Uterus (tissue), 3 donors: ENCODE measurements at regions not wholly inside any gene's neighbourhood (a gene's known extent, or its start where the extent isn't known, plus 50 kb on each side); places are given as distances from the start of the nearest gene placed in this dataset.

Source experiments
- DNase-seq, 2 donors: peaks; one replicate each; pipeline ENCODE4 v3.0.0-alpha.2; 2019 to 2020
- H3K27ac ChIP-seq, 2 donors: fragments of 200-600 bp; sonication (generic); 1 replicate in 1 of 2; 2 replicates in 1 of 2; pipeline ENCODE4 v1.5.1; 2016 to 2018
- H3K27me3 ChIP-seq, 2 donors: fragments of 200-600 bp; sonication (generic); one replicate each; pipeline ENCODE4 v1.5.1; 2018 to 2019; ENCODE audit warnings: control low read depth in 1 of 2
- H3K36me3 ChIP-seq, 2 donors: fragments of 200-600 bp; sonication (generic); one replicate each; pipeline ENCODE4 v1.5.1; 2019; ENCODE audit warnings: control low read depth in 1 of 2
- H3K4me1 ChIP-seq, 2 donors: fragments of 200-600 bp; sonication (generic); one replicate each; pipeline ENCODE4 v1.5.1; 2018 to 2019; ENCODE audit warnings: control low read depth in 1 of 2
- H3K4me3 ChIP-seq, 2 donors: fragments of 200-600 bp; sonication (generic); 1 replicate in 1 of 2; 2 replicates in 1 of 2; pipeline ENCODE4 v1.5.1; 2018 to 2019; ENCODE audit warnings: mild to moderate bottlenecking in 1 of 2
- H3K9me3 ChIP-seq, 2 donors: fragments of 200-600 bp; sonication (generic); one replicate each; pipeline ENCODE4 v1.5.1; 2019; ENCODE audit warnings: control low read depth in 1 of 2
- POLR2A ChIP-seq, 2 donors: fragments of 450-650 bp; IDR thresholded peaks; one replicate each; pipeline ENCODE4 v1.6.1; 2016; ENCODE audit warnings: antibody characterized with exemption in 2 of 2, mild to moderate bottlenecking in 1 of 2, moderate library complexity in 1 of 2
- intact Hi-C: fragments of 100-400 bp; cut with DNase I; formaldehyde crosslinking; loops from one replicate; pipeline ENCODE4 v1.15.1; 2023; ENCODE audit warnings: low total_unique reads
- TF ChIP-seq, protein P1 (sequence below), 4 experiments: fragments of 200-600 bp in 2 of 4; fragments of 450-650 bp in 2 of 4; sonication (generic) in 2 of 4; IDR thresholded peaks; one replicate each; pipeline ENCODE4 v1.5.1; 2016 to 2019; ENCODE audit warnings: antibody characterized with exemption in 4 of 4, mild to moderate bottlenecking in 2 of 4, moderate library complexity in 1 of 4
- donor health status: DM: yes; HTN: yes; CAD: no.

DNA sequence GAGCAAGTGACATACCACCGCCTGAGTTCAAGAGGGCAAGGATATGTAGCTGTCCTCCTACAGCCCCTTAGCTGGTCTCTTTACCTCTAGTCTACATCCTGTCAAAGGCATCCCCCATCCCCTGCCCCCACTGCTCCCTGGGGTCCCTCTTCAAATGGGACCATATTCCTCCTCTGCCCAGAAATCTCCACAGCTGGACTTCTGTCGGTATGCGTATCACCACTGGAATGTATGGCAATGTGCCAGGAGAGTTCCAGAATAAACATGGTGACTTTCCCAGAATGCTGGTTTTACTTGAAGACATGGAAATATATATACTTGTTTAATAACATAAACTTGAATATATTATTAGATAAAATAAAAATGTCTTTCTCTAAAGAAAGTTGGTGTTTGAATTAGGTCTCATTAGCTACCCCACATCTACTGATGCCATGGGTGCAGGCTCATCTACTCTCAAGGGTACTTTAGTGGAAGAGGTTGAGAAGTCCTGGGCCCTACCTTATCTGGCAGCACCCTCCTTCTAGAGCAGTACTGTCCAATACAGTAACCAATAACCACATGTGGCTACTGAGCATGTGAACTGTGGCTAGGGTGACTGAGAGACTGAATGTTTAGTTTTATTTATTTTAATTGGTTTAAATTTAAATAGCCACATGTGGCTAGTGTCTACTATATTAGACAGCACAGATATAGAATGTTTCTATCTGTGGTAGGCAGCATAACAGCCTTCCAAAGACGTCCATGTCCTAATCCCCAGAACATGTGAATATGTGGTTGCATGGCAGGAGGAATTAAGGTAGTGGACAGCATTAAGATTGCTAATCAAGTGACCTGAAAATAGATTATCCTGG is 181.7 kb upstream of the SLC30A5 start:
- no peaks in the 10 kb centered on the region for H3K9me3 ChIP-seq
- DNase-seq = no peak
- H3K4me1 ChIP-seq = no peaks in the 10 kb centered on the region
- H3K36me3 ChIP-seq = no peaks in the 10 kb centered on the region
- intact Hi-C loops = no loop called here
- H3K4me3 ChIP-seq = no peak overlapping the region
- no peaks in the 10 kb centered on the region for H3K27me3 ChIP-seq
- no peak overlapping the region for H3K27ac ChIP-seq
- TF ChIP-seq POLR2A (IDR thresholded peaks at IDR 0.05) = no peak
- TF ChIP-seq, protein P1, sequence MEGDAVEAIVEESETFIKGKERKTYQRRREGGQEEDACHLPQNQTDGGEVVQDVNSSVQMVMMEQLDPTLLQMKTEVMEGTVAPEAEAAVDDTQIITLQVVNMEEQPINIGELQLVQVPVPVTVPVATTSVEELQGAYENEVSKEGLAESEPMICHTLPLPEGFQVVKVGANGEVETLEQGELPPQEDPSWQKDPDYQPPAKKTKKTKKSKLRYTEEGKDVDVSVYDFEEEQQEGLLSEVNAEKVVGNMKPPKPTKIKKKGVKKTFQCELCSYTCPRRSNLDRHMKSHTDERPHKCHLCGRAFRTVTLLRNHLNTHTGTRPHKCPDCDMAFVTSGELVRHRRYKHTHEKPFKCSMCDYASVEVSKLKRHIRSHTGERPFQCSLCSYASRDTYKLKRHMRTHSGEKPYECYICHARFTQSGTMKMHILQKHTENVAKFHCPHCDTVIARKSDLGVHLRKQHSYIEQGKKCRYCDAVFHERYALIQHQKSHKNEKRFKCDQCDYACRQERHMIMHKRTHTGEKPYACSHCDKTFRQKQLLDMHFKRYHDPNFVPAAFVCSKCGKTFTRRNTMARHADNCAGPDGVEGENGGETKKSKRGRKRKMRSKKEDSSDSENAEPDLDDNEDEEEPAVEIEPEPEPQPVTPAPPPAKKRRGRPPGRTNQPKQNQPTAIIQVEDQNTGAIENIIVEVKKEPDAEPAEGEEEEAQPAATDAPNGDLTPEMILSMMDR (IDR thresholded peaks at IDR 0.05) = no peak

DNA sequence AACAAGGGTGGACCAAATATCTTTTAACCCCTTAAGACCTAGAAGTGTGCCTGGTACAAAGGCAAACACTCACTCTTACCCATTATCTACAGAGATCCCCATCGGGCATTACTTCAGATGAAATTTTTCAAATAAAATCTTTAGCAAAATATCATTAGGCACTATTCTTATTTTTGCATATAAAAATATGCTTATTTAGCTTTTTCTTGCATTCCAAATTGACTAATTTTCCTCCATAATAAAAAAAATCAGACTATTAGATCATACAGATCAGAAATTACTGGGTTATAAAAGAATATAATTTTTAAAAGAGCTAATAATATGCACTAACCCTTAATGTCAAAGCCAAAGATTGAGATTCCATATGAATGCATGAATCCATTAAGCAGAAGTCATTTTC is 178.7 kb upstream of the SLC30A5 start:
- Histone ChIP-seq H3K36me3 (no peaks in the 10 kb centered on the region), H3K4me1 (no peaks in the 10 kb centered on the region), H3K9me3 (no peaks in the 10 kb centered on the region), H3K27me3 (no peaks in the 10 kb centered on the region), H3K4me3 (no peak overlapping the region), H3K27ac (no peak overlapping the region)
- no peak for DNase-seq
- intact Hi-C loops = no loop called here
- TF ChIP-seq POLR2A (IDR thresholded peaks at IDR 0.05) = no peak
- TF ChIP-seq, protein P1 (IDR thresholded peaks at IDR 0.05) = no peak

DNA sequence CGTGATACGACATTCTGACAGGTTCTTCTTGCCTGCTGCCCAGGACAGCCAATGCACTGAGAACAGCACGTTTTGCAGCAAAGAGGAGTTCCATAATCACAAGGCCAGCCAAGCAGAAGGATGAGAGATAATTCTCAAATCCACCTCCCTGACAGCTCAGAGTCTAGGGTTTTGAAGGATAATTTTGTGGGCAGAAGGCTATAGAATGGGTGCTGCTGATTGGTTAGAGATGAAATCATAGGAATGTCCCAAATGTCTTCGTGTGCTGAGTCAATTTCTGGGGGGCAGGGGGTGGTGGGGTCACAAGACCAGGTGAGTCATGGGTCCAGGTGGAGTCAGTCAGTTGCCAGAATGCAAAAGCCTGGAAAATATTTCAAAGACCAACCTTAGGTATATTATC is 175.5 kb upstream of the SLC30A5 start:
- DNase-seq = no peak
- Histone ChIP-seq H3K27ac (no peak overlapping the region), H3K4me3 (no peak overlapping the region), H3K4me1 (no peaks in the 10 kb centered on the region), H3K36me3 (no peaks in the 10 kb centered on the region), H3K27me3 (no peaks in the 10 kb centered on the region), H3K9me3 (no peaks in the 10 kb centered on the region)
- intact Hi-C loops = no loop called here
- no peak for TF ChIP-seq POLR2A (IDR thresholded peaks at IDR 0.05)
- TF ChIP-seq, protein P1 (IDR thresholded peaks at IDR 0.05) = no peak

DNA sequence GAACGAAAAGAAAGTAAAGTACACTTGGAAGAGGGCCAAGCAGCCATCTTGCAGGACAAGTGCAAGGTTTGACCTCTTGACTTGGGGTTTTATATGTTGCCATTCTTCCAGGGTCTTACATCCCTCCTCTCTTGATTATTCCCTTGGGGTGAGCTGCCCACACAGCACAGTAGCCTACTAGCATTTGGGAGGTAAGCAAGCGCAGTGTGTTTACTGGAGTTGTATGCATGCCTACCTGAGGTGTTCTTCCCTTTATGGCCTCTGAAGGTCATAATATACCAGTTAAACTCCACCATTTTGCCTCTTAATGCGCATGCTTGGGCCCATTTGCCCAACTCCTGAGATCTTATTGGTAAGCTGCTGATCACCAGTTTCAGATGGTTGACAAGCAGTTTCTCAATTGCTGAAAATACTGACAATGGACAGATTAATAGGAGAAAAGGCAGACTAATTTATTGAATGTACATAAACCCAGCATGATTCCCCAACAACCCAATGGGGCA is 173.8 kb upstream of the SLC30A5 start:
- Histone ChIP-seq H3K4me1 (no peaks in the 10 kb centered on the region), H3K27me3 (no peaks in the 10 kb centered on the region), H3K9me3 (no peaks in the 10 kb centered on the region), H3K4me3 (no peak overlapping the region), H3K27ac (no peak overlapping the region), H3K36me3 (no peaks in the 10 kb centered on the region)
- intact Hi-C loops = no loop called here
- no peak for DNase-seq
- TF ChIP-seq, protein P1 (IDR thresholded peaks at IDR 0.05) = no peak
- TF ChIP-seq POLR2A (IDR thresholded peaks at IDR 0.05) = no peak

DNA sequence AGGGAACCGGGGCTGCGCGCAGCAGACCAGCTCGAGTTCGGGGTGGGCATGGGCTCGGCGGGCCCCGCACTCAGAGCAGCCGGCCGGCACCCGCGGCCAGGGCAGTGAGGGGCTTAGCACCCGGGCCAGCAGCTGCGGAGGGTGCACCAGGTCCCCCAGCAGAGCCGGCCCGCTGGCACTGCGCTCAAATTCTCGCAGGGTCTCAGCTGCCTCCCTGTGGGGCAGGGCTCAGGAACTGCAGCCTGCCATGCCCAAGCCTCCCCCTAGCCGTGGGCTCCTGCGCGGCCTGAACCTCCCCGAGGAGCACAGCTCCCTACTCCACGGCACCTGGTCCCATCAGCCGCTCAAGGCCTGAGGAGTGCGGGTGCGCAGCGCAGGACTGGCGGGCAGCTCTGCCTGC is 172.9 kb upstream of the SLC30A5 start:
- Histone ChIP-seq H3K4me3 (no peak overlapping the region), H3K27me3 (no peaks in the 10 kb centered on the region), H3K4me1 (no peaks in the 10 kb centered on the region), H3K36me3 (no peaks in the 10 kb centered on the region), H3K27ac (no peak overlapping the region), H3K9me3 (no peaks in the 10 kb centered on the region)
- TF ChIP-seq, protein P1 (IDR thresholded peaks at IDR 0.05) = no peak
- no peak for TF ChIP-seq POLR2A (IDR thresholded peaks at IDR 0.05)
- intact Hi-C loops = no loop called here
- DNase-seq = no peak
